Daoy (cell line): ENCODE measurements at regions not wholly inside any gene's neighbourhood (a gene's known extent, or its start where the extent isn't known, plus 50 kb on each side); places are given as distances from the start of the nearest gene placed in this dataset.

Experiments used
- DNase-seq: peaks from one replicate; pipeline ENCODE4 v3.0.0-alpha.2; 2015; ENCODE audit warnings: low read depth

DNA sequence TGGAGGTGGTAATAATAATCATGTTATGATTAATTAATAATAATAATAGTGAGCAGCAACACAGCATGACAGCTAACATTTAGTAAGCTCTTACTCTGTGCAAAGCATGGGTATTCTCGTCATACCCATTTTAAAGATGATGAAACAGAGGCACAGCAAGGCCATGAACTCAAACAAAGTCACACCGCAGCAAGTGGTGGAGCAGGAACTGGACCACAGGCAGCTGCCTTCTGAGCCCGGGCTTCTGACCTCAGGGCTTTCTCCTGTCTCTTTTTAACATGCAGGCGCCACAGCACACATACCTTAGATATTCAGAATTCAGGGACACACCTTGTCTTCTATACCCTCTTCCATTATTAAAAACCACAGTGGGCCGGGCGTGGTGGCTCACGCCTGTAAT, 50.7 kb upstream of the SPATA12 start:
- DNase-seq = no peak

DNA sequence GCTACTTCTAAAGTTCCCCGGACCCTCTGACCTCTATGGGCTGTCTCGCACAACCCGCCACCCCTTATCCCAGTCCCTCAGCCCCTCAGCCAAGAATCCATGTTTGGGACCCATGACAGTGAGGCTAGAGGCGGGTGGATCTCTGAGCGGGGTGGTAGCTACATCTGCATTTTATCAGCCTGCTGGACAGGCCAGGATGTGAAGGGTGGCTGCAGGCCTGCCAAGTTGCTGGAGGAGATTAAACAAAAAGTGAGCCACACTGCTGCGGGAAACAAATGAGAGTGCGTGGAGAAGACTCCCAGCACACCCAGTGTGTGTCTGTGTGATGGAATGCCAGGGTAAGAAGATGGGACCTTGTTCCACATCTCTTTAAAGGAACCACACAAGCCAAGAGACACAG, 51.1 kb upstream of the SPATA12 start:
- DNase-seq = no peak

DNA sequence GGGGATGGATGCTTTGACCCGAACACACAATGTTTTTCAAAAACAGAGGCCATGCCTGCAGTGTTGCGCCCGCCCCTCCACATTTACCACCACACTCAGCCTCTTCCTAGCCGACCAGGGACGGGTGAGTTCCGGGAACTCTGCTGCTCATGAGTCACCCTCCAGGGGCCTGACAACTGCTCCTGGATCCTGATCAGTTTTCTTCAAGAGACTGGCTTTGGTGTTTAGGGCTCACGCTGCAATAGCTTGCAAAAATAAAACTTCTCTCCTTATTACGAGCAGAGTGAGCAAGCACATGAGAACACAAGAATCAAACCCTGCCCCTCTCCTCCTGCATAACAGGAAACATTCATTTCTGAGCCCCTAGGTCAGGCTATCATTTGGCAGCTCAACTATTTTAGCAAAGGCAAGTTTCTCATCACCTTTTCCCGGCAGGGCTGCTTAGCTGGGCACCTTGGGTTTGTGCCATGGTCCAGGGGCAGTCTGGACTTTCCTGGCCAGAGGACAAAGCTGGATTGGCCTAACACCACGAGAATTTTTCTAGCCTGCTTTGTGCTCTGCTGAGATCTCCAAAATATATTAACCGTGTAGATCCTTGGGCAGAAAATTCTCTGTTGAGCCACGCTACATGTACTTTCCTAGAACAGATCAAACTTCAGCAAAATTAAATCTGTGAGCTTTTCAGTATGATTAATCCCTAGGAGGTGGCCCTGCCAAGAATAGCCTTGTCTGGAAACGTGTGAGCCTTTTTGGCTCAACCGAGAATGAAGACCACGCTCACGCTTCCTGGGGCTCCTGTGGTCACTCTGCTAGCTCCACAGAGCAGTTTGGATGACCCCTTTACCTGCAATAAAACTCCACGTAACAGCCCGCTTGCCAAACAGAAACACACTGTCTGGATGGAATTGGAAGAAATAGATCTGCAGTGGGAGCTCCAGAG, 52.7 kb upstream of the SPATA12 start:
- peak; percentile 77 for DNase-seq

DNA sequence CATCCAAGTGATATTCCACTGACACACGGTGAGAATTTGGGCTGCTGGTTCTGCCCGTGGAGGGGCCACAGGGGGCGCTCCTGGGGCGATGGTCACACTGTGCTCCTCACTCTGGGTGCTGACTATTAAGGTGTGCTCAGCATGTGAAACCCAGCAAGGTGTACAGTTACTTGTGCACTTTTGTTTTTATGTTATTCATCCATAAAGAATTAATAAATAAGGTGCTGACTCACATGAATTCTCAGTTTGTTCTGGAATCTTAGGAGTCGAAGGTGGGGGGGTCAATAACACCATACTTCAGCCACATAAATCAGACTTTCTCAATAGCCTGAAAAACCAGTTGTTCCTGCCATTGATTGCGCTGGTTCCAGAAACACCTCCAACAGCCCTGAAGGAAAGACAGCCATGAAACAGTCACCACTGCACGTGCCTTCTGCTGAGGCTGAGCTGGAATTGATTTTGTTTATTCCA, 53.5 kb upstream of the SPATA12 start:
- peak; percentile 25 for DNase-seq

DNA sequence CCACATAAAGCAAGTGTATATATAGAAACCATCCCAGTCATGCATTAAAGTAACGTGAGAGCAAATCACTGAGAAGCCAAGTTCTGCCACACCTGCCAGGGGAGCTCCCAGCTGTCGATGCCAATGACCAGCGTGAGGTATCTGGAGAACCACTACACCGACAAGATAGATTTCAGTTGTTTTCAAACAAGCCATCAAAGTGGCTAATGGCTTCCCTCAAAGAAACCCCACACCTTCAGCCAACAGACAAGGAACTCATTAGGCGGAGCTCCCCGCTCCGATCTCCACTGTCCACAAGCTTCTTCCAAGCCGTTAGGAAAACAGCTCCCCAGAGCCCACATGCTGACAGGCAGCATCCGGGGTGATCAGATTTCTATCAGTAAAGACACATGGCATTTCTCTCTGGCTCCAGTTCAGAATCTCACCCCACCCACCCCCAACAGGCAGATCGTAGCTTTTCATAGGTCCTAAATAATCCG, 54.2 kb upstream of the SPATA12 start:
- no peak for DNase-seq

DNA sequence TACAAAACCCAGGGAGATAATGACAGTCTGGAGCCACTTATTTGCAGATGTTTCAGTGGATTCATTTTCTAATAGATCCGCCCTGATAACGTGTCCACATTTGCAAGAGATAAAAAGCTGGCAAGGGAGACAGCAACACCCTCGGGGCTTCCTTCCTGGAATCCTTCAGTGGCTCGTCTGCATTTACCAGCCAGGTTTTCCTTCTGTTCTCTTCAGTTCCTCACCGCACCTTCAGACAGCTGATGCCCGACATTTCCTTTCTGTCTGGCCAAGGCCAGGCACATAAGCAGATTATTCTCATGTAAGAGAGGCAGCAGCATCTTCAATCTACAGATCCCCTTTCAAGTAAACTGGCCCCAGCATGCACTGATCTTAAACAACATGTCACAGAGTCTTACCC, 56.2 kb upstream of the SPATA12 start:
- no peak for DNase-seq

DNA sequence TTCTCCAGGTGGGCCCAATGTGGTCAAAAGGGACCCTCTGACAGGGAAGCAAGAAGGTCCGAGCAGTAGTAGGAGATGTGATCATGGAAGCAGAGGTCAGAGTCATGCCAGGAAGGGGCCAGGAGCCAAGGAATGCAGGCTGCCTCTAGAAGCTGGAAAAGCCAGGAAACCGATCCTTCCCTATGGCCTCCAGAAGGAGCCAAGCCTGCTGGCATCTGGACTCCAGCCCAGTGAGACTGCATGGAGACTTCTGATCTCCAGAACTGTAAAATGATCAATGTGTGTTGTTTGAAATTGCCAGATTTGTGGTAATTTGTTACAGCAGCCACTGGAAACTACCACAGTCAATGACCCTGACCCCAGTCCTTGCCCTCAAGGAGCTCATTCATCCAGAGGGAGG, 56.8 kb upstream of the SPATA12 start:
- no peak for DNase-seq

DNA sequence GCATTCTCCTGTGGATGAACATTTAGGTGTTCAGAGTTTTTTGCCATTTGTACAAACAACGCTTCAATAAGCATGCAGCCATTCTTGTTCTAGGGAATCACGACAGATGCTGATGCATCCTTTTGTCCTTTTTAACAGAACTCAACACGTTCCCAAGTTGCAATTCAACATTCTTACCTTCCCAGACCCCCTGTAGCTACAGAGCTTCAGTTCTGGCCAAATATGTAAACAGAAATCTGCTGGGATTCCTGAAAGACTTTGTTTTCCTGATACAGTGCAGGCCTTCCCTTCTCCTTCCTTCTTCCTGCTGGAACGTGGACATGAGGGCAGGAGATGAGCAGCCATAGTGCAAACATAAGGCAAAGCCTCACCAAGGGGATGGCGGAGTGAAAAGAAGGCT, 59.1 kb upstream of the SPATA12 start:
- DNase-seq = no peak

DNA sequence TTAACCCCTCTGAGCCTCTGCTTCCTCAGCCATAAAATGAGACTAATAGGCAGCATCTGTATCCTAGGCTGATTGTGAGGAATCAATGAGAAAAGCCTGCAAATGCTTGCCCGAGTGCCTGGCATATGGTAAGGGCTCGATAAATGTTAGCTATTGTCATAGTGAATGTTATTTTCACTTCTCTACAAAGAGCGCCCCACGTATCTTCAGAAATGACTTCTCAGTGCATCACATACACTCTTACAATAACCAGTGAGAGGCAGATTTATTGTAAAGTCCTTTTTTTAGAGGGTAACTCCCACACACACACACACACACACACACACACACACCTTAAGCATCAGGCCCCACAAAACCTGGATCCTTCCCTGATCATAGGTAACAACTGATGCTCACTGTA, 60.5 kb upstream of the SPATA12 start:
- DNase-seq = no peak

DNA sequence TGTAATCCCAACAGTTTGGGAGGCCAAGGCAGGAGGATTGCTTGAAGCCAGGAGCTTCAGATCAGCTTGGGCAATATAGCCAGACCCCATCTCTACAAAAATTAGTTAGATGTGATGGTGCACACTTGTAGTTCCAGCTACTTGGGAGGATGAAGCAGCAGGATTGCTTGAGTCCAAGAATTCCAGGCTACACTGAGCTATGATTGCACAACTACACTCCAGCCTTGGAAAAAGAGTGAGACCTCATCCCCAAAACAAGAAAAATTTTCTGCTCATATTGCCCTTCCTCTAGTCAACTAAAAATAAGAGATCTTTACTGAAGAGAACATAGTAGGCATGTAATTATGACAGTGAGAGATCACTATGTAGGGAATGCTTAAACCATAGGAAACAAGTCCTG, 60.9 kb upstream of the SPATA12 start:
- DNase-seq = no peak

DNA sequence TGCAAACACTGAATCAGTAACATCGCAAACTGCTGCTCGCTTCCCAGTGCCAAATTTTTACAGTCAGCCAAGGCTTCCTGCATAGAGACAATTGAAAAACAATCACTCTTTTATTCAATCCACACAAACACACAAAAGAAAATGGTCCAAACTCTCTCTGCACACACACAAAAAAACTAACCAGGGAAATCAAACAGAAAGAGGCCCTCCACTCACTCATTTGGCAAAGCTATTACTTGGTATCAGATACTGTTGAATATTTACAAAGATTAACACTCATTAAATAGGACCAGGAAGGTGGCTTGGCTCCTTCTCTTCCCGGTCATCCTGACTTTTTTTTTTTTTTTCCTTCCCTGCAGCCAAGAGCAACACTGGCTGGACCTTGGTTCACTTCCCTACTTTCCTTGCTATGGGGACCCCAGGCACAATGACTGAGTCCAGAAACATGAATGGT, 62.4 kb upstream of the SPATA12 start:
- no peak for DNase-seq

DNA sequence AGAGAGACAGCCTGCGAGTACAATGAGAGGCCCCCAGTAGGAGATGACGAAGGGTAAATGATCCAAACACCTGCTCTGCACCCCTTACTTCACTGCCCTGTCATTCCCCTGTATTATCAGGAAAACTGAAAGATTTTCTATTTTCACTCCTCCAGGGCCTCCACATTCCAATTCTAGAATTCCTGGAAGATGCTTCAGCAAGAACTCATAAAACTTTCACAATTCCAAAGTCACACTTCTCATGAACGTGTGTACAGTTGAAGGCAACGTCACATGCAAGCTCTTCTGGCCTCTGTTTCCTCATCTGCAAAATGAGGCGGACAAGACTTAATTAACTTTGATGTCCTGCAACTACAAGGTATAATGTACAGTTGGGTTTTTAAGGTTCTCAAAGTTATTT, 62.8 kb upstream of the SPATA12 start:
- DNase-seq = no peak

DNA sequence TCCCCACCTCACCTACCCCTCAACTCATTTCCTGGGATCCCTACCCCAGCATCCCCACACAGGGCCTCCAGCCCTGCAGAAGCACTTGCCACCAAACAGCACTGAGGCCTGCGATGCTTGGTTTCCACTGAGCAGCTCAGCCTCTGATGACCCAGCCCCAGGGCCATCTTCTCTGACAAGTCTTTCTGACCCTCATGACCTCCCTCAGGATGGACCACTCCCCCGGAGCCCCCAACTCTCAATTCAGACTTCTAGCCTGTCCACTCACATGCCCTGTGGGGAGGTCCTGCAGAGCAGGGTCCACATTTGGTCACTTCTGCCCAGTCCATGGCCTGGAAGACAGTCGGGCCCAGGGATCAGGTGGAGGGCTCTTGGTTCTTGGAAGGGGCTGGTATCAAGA, 63.4 kb upstream of the SPATA12 start:
- no peak for DNase-seq

DNA sequence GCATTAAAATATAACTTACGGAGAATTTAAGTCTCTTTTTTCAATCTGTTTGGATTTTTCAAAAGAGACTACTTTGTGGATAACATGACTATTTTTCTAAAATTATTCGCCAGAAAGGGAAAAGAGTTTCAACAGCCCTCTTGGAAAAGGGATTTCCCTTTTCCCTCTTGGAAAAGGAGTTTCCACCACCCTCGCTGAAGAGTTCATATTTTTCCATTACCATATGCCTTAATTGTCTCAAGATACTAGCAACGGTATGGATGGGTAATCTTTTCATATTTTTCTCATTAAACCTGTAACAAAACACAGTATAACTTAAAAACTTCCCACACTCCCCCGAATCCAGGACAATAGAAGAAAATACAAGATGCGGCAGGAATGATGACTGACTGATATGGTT, 66.1 kb upstream of the SPATA12 start:
- no peak for DNase-seq

DNA sequence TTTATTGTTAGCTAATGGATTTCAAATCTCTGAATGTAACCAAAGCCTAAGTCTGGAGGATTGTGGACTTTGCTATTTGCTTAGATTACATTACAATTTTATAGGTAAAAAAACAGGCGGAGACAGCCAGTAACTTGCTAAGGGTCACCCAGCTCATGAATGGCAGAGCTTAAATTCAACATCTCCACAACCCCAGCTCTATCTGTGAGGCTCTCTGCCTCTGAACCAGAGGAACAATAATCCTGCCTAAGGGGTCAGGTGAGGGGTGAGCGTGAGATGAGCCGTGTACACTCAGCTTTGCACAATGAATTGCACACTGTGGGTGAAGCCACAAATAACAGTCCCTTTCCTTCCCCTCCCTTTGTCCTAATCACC, 69.8 kb upstream of the SPATA12 start:
- no peak for DNase-seq

DNA sequence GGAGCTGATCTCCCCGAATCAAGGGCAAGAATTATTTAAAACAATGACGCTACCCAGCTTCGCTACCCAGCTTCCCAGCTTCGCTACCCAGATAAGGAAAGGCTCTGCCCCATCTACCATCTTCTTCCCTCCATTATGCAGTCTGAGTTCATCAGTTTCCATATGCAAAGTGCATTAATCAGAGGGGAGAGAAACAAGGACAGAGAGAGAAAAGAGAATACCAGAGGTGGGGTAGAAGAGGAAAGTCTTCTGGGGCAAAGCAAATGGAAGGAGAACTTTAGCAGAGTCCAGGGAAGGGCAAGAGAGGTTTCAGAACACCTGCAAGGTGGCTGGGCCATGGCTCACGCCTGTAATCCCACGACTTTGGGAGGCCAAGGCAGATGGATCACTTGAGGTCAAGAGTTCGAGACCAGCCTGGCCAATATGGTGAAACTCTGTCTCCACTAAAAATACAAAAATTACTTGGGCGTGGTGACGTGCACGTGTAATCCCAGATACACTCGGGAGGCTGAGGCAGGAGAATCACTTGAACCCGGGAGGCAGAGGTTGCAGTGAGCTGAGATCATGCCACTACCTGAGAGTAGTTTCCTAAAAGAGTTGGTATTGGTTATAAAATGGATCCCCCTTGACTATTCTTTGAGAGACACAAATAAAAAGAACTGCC, 70.4 kb upstream of the SPATA12 start:
- DNase-seq = no peak

DNA sequence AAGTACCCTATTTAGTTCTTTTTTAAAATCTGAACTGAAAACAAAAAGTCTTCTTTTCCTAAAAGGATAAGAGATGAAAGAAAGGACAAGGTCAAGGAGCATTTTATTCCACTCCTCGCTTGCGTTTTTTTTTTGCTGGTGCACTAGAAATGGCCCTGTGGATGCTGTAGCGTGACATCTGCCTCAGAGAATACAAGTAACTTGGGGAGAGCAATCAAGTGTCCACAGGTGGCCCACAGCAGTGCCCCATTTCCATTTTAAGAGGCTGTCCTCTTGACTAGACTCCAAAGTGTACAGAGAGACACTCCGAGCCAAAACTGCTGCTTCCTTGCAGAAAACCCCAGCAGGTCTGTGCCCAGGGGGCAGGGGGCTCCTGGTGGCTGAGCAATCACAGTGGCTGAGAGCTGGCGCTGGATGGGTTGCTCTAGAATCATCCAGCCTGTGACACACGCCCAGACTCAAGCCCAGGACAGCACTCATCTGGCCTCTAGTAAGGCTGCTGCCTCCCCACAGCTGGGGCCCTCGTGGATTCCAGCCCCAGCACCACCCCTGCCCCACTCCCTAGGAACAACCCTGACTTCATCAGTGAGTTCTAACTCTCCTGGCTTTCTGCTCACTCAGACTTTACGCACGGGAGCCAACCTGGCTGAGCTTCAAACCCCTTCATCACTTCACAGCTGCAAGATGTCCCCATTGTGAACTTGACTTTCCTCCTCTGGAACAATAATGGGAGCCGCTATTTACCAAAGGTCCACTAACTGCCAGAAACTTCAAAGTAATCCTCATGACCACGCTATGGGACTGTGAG, 71.1 kb upstream of the SPATA12 start:
- DNase-seq = no peak

DNA sequence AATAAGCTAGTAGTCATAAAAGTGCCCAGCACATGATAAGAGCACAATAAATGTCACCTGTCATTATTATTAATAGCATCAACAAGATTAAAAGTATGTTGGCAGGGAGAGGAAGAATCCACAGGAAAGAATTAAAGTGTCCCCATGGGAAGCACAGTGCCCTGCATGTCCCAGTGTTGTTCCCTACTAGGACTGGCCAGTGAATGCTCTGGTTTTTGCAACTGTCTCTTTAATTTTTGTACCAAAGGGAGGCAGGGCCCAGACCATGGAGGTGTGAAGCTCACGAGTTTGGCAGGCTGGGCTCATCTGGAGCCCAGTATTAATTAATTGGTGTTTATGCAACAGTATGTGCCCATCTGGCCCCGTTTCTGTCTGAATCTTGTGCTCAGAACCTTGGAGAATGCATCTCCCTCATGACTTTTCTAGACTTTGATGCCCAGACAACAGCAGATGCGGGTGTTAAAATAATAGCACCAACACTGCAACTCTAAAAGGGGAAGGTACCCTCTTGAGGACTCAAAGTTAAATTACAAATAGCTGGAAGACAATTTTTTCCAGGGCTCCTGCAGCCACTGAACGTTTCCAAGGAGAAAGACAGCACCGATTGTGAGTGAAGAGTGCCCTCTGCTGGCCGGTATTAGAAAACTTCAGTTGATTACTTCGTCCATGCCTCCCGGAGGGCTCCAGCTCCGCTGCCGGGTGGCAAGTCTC, 71.9 kb upstream of the SPATA12 start:
- peak; percentile 71 for DNase-seq

DNA sequence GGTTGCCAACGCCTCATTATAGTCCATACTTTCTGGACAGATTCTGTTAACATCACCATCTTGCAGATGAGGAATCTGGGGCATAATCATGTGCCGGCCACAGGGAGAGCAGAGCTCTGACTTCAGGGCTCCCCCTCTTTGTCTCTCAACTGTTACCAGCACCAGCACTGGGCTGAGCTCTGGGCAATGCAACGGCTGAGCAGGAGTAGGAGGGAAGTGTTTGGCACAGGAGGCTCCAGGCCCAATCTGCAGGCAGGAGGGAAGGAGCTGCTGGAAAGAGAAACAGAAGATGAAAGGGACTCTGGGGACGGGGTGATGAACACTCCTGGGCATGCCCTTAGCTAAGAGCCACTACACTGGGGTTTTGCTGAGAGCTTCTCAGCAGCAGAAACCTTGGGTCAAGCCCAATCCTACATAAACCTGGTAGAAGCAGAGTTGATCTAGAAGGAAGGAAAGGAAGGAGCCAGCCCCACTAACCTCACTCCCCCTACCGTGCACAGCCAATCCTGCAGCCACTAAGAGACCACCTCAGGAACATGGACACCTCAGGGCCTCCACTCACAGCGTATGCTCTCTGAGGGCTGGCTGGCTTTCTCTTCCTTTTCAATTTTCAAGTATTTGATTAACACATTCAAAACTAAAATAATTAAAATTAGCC, 73.1 kb upstream of the SPATA12 start:
- peak; percentile 36 for DNase-seq

DNA sequence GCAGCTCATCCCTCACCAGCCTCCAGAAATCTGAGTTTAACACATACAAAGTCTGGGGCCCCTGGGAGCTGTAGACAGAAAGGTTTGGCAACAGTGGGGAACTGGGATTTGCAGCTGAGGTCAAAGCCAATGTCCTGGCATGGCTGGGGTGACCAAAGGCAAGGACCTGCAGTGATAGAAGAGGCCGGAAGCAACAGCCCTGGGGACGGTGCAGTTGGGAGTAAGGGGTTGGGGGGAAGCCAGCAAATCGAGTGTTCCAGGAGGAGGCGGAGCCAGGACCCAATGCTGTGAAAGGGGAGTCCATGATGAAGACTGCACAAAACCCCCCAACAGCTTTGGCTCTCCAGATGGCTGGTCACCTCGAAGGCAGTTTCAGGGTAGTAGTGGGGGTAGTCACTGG, 74.1 kb upstream of the SPATA12 start:
- DNase-seq = no peak

DNA sequence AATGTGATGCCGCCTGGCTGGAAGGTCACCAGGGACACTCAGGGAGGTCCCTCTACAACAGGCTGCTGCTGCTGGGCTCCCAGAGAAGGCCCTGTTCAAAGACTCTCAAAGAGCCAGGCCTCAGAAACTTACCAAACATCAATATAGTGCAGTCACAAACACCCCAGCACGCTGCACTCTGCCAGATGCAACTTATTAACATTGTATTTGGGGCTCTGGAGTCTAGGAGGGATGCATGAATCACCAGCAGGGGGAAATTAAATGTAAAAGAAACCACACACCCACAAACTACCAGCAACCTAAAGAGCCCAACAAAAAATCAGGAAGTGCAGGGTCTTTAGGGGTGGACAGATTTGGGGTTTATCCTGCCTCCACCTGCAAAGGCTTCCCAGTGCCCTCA, 74.6 kb upstream of the SPATA12 start:
- DNase-seq = no peak
